ENCODE measurements at regions not wholly inside any gene's neighbourhood (a gene's known extent, or its start where the extent isn't known, plus 50 kb on each side); places are given as distances from the start of the nearest gene placed in this dataset.
"Not testable (repeated sequence)": the region's sequence is repeated elsewhere in the genome, so short reads cannot be mapped to it uniquely, and the experiment has no call there.

GRCh38 chr19:29048873-29049272 is 164.1 kb downstream of the UQCRFS1 start:
- DNase-seq = no peak

GRCh38 chr19:29045679-29046254 is 167.2 kb downstream of the UQCRFS1 start:
- DNase-seq = no peak

DNA sequence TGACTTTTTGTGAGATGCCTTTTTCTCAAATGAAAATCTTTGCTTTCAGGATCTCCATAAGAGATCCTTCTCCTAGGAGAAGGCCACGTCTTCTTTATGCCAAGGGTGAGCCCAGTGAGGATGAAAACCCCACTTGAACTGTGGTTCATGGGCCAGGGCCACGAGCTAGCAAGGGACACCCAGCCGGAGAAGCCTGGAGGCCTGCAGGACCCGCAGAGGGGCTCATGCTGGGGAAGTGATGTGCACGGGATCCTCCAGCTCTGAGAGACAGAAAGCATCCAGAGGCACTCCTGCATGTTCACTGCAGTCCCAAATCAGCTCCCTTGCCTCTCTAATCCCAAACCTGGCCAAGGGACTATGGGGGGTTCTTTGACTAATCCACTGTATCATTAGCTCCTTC is 168.9 kb downstream of the UQCRFS1 start:
- DNase-seq = no peak

DNA sequence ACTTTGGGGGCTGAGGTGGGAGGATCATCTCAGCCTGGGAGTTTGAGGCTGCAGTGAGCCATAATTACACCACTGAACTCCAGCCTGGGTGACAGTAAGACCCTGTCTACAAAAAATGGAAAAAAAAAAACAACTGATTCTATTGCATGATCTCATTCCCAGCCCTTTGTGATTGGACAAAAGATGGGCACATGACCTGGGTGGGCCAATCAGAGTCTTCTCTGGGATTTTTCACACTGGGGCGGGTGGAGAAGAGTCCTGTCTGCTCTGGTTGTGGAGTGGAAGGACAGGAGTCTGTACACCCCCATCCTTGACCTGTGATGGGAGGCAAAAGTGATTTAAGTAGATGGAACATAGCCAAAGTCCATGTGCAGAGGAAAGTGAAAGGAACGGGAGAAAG is 170.5 kb downstream of the UQCRFS1 start:
- no peak for DNase-seq

DNA sequence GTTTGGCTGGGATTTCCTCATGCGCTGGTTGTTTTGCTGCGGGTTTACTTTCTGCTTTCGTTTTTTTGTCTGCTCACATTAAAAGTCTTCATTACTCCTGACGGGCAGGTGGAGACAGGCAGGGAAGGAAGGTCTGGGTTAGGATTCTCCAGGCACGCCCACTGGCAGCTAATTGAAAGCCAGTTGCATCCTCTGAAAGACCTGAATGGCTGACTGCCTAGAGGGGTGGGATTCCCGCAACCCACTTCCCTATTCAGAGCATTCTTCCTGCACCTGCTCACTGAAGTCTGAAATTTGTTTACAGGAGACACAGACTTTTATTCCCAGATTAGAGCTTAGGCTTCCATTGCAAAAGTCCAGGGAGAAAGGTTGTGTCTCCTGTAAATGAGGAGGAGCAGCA is 172.0 kb downstream of the UQCRFS1 start:
- no peak for DNase-seq

DNA sequence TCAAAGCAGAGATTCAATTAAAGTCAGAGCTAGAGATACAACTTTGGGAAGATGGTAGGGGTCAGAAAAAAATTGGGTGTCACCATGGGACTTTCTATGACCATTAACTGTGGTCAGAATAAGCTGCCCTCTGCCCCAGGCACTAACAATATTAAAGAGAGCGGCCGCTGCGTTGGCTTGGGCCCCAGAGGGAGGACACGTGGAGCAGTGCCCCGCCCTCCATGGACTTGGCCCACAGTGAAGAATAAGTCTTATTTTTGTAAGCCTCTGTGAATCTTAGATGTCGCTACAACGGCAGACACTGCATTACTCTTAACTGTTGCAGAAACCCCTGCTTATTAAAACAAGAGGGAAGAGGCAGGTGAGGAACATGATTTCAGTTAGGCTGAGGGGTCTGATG is 172.7 kb downstream of the UQCRFS1 start:
- peak in 1 of 2 donors; percentile 10 for DNase-seq

DNA sequence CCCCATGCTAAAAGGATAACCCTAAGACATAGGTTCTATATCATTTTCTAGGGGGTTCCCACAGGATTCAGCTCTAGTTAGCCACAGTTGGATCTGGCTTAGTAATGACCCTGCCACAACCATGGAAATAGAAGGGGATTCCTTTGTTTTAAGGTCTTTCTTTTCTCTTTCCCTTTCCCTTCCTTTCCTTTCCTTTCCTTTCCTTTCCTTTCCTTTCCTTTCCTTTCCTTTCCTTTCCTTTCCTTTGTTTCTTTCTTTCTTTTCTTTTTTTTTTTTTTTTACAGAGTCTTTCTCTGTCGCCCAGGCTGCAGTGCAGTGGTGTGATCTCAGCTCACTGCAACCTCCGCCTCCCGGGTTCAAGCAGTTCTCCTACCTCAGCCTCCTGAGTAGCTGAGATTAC is 173.9 kb downstream of the UQCRFS1 start:
- DNase-seq = not testable (repeated sequence)

- no peak for DNase-seq
These were observed 181.7 kb downstream of the UQCRFS1 start for GRCh38 chr19:29031216-29031615.

DNA sequence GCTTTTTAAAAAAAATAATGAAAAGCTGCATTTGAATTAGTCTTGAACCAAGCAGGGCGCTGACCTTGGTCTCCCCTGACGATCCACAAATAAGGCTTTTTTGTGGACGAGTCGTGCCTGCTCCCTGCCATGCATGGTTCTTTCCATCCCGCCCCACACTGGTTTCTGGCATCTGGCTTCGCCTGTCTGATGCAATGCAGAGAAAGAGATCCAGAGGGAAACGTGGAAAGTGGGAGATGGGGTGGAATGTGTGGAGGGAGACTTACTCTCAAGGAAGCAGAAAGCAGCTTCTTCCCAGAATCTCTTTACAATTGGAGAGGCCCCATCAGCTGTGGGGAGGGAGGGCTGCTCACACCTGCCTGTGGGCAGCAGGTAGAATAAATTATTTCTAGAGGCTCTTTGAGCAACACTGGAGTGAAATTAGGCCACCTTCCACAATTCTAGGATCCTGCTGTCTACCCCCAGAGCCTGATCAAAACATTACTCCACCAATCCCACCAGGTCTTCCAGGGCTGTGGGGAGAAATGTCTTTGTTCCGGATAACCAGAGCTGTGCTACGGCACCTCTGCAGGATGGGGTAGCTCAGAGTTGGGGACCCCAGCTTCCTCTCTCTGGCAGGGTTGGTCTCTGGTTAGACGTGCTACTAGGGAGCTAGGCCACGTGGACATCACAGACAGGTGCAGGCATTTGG is 183.5 kb downstream of the UQCRFS1 start:
- DNase-seq = no peak

DNA sequence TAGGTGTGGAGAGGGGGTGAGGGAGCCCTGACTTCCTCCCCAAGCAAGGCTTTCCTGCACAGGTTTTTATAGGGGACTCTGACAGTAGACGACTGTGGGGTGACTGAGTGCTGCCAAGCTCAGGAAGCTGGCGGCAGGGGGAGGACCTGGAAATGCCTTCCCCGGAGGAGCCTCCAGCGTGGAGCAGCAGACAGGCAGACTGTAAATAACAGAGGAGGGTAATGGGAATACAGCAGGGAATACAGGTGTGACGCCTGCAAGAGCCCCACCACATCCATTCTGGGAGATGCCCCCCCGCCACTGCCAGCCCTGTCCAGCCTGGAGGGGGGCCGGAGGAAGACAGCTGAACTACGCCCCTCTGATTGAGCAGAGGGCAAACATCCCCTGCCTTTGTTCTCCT is 190.4 kb downstream of the UQCRFS1 start:
- no peak for DNase-seq

DNA sequence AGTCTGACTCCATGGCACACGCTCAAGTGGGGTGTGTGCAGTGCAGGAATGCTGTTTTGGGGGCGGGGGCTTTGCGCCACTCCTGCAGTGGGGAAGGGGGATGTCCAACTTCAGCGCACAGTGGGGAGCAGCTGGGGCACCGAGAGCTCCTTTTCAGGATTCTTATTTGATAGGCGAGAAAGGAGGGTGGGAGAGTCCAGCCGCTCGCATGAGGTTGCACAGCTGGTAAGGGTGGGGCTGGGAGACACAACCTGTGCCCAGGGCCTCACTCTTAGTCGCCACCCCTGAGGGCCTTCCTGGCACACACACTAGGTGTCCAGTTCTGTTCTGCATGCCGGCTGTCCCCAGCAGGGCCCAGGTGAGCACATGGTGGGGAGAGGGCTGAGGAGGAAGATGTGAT is 190.8 kb downstream of the UQCRFS1 start:
- no peak for DNase-seq

DNA sequence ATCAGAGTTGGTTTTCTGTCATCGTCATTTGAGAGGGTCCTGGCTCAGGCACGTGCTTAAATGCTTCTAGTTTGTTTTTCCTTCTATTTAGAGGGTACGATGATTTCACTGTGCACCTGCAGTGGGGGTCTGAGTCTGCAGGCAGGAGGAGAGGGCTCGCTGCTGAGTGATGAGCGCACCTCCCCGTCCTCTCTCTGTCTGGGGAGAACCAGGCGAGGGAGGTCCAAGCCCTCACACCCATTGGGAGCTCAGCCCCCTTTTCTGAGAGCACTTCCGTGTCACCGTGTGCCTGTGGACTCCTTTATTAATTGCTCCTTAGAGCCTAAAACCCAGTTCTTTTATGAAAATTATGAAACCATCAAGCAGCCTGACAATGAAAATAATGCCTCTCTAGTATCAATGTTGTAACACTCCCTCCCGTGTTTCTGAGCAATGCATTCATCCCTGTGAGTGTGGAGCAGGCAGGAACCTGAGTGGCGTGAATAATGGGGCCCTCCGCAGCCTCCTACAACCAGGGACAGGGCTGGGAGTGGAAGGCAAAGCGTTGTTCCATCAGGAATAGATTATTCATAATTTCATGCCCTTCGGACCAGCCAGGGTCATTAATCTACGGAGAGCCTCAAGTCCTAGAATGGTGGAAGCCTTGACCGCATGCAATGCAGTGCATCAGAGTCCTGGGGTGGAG is 191.6 kb downstream of the UQCRFS1 start:
- DNase-seq = no peak

- DNase-seq = no peak
These were observed 193.5 kb downstream of the UQCRFS1 start for GRCh38 chr19:29019403-29019802.

- DNase-seq = no peak
These were observed 194.4 kb downstream of the UQCRFS1 start for GRCh38 chr19:29018542-29018941.

DNA sequence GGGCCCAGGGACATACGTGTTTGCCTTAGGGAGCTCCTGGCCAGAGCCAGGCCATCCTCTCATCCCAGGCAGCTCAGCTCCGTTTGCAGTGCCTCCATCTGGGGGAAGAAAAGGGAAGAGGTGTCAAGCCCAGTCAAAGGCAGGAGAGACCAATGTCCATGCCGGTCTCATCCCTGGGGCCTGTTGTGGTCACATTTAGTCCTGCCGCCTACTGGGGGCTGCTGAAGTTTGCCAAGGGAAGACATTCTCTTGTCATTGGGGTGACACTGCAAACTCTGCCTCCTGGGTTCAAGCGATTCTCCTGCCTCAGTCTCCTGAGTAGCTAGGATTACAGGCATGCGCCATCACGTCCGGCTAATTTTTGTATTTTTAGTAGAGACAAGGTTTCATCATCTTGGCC is 195.2 kb downstream of the UQCRFS1 start:
- DNase-seq = no peak

DNA sequence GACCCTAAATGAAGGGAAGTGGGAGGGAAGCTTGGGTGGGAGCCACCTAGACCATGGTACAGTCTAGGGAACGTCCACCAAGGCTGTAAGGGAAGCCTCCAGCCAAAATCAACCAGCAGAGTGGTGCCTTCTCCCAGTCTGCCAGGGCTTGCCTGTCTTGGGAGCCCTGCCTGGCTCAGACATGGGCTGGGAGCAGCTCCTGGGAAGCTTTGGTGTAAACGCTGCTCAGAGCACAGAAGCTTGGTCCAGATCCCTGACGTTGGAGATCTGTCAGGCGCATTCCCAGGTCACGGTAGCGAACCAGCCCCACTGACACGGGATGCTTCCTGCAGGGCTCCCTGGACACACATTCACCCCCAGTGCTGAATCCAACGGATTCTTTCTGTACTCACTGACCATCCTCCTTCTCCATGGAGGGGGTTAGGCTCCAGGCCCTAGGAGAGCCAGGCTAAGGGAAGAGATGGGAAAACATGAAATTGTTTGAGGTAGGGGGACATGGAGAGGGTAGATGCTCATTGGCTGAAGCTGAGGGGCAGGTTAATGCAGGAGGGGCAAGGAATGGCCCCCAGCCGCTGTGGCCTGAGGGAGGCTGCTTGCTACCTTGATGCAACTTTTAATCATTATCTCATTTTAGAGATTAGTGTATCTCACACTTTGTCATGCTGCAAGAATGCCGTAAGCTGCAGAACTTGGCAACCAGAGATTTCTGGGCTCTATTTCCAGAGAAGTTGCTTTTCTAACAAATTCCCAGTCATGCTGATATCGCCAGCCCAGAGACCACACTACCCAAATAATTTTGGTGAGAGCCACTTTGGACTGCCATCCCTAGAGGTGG is 195.8 kb downstream of the UQCRFS1 start:
- DNase-seq = no peak

DNA sequence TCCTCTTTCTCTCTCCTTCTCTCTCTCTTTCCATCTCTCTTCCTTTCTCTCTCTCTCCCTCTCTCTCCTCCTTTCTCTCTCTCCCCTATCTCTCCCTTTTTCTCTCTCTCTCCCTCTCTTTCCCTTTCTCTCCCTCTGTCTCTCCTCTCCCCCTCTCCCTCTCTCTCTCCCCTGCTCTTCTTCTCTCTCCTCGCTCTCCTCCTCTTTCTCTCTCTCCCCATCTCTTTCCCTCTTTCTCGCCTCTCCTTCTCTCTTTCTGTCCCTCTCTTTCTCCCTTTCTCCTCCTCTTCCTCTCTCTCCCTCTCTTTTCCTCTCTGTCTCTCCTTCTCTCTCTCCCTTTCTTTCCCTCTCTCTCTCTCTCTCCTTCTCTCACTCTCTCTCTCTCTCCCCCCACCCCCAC is 196.6 kb downstream of the UQCRFS1 start:
- DNase-seq = no peak

- DNase-seq = no peak
These were observed 197.4 kb downstream of the UQCRFS1 start for GRCh38 chr19:29015569-29015968.

- no peak for DNase-seq
These were observed 198.0 kb downstream of the UQCRFS1 start for GRCh38 chr19:29014857-29015436.

DNA sequence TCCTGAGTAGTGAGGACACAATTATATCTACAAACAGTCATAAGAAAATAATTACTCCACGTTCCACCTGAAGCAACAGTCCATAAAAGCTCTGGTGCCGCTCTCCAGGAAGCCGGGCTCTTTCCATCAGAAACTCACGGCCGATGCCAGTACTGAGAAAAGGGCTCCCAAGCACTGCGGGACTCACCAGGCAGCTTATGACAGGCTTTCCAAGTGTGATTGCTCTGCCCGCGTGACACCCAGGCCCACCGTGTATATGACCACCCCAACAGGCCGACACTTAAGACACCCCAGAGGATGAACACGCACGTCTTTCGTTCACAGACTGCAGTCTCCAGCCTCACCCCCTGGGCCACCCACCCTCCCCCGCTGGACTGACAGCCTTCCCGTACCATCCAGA is 199.0 kb downstream of the UQCRFS1 start:
- no peak for DNase-seq

DNA sequence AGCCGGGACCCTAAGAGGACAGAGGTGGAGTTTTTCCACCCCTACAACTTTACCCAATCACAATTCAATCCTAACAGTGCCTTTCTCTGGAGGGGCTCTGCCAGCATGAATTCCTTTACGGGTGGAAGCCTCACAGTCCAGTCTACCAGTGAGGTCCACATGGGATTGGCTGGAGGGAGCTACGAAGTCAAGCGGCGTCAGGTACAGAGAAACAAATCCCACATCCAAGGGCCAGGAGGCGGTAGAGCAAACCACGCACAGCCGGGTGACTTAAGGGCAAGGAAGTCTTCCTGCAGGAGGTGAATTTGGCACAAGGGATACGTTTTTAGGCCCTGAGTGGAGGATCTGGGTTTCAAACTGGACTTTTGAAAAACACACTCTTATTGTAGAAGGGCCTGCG is 199.6 kb downstream of the UQCRFS1 start:
- DNase-seq = no peak

DNA sequence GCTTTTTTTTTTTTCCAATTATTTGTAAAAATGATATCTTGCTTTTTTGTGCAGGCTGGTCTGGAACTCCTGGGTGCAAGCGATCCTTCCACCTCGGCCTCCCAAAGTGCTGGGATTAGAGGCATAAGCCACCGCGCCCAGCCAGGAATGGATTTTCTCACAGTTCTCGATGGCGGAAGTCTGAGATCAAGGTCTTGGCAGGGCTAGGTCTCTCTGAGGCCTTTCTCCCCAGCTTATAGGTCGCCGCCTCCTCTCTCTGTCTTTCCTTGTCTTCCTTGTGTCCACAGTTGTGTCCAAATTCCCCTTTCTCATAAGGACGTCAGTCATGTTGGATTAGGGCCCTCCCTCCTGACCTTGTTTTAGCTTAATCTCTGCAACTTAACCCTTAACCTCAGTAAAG is 200.5 kb downstream of the UQCRFS1 start:
- no peak for DNase-seq

DNA sequence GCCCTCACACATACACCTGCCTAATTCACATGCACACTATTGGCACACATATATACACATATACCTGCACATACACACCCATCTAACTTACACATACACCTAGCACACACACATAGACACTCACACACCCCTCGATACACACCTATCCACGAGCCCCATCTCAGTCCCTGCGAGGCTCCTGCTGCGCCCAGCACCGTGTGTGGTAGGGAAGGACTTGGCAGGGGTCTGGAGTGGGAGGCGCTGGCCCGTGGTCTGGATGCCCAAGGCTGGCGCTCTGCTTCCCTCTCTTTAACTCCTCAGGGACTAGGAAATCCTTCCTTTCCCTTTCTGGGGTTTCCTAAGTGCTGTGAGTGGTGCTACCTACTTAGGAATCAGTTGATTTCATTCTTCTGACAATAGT is 202.7 kb downstream of the UQCRFS1 start:
- no peak for DNase-seq

Data from hippocampal formation (tissue), 2 donors.